ENCODE measurements at regions not wholly inside any gene's neighbourhood (a gene's known extent, or its start where the extent isn't known, plus 50 kb on each side); places are given as distances from the start of the nearest gene placed in this dataset.

- TF ChIP-seq ZNF800 (CRISPR knock-in tag; IDR thresholded peaks at IDR 0.05) (no peak), NFRKB (IDR thresholded peaks at IDR 0.05) (no peak), HNRNPUL1 (IDR thresholded peaks at IDR 0.05; ENCODE audit: low read depth, low read length) (no peak), GATAD2A (CRISPR knock-in tag; IDR thresholded peaks at IDR 0.05) (peak; percentile 47), CREB1 (IDR thresholded peaks at IDR 0.05) (no peak), CREB1 (CRISPR knock-in tag; IDR thresholded peaks at IDR 0.05) (0 out of 2 replicates have a peak, but pooled peaks have one; percentile 44), PRDM4 (CRISPR knock-in tag; IDR thresholded peaks at IDR 0.05; ENCODE audit: borderline replicate concordance) (no peak), ZMYM2 (CRISPR knock-in tag; IDR thresholded peaks at IDR 0.05) (no peak), ZNF839 (CRISPR knock-in tag; IDR thresholded peaks at IDR 0.05; ENCODE audit: borderline replicate concordance) (no peak), U2AF1 (optimal IDR thresholded peaks at IDR 0.05; ENCODE audit: low read depth, low read length) (no peak), HIVEP1 (CRISPR knock-in tag; IDR thresholded peaks at IDR 0.05) (no peak), HOXA5 (CRISPR knock-in tag; IDR thresholded peaks at IDR 0.05) (no peak), KMT2B (CRISPR knock-in tag; IDR thresholded peaks at IDR 0.05) (no peak), ZNF552 (CRISPR knock-in tag; IDR thresholded peaks at IDR 0.05; ENCODE audit: borderline replicate concordance) (no peak), ZNF20 (CRISPR knock-in tag; IDR thresholded peaks at IDR 0.05) (no peak), GTF3A (CRISPR knock-in tag; conservative IDR thresholded peaks at IDR 0.05) (no peak), ZNF138 (CRISPR knock-in tag; IDR thresholded peaks at IDR 0.05; ENCODE audit: low read depth) (no peak), ZBTB44 (CRISPR knock-in tag; IDR thresholded peaks at IDR 0.05) (no peak), ZNF264 (CRISPR knock-in tag; IDR thresholded peaks at IDR 0.05) (no peak), CENPBD1 (CRISPR knock-in tag; IDR thresholded peaks at IDR 0.05; ENCODE audit: borderline replicate concordance, low read depth) (no peak), MNT (IDR thresholded peaks at IDR 0.05) (no peak), MBD4 (IDR thresholded peaks at IDR 0.05; ENCODE audit: borderline replicate concordance, low read length) (no peak), ZKSCAN1 (IDR thresholded peaks at IDR 0.05; ENCODE audit: low read length) (no peak), ZSCAN30 (CRISPR knock-in tag; IDR thresholded peaks at IDR 0.05) (no peak)
These were observed 99.6 kb downstream of the DYRK2 start (continued) for GRCh38 chr12:67747869-67748742.
